Neuronal stem cell (in vitro differentiated cells): ENCODE measurements at regions not wholly inside any gene's neighbourhood (a gene's known extent, or its start where the extent isn't known, plus 50 kb on each side); places are given as distances from the start of the nearest gene placed in this dataset.

Source experiments
- DNase-seq: peaks from one replicate; pipeline ENCODE4 v3.0.0-alpha.2; 2013; ENCODE audit warnings: low spot score
- H2AFZ ChIP-seq: one replicate; pipeline ENCODE4 v1.6.1; 2013; ENCODE audit warnings: mild to moderate bottlenecking, low read length, inconsistent platforms
- H2AK5ac ChIP-seq: 2 replicates; pipeline ENCODE4 v1.6.1; 2013; ENCODE audit warnings: low read depth, mild to moderate bottlenecking, inconsistent platforms, low read length, moderate library complexity, mixed read lengths
- H2BK120ac ChIP-seq: 2 replicates; pipeline ENCODE4 v1.6.1; 2013; ENCODE audit warnings: low read depth, mild to moderate bottlenecking, inconsistent platforms, low read length, moderate library complexity, mixed read lengths
- H2BK12ac ChIP-seq: one replicate; pipeline ENCODE4 v1.6.1; 2013; ENCODE audit warnings: low read length, inconsistent platforms
- H2BK15ac ChIP-seq: 2 replicates; pipeline ENCODE4 v1.6.1; 2013; ENCODE audit warnings: mild to moderate bottlenecking, low read length, inconsistent platforms, mixed read lengths
- H2BK5ac ChIP-seq: one replicate; pipeline ENCODE4 v1.6.1; 2013; ENCODE audit warnings: inconsistent platforms, mild to moderate bottlenecking, low read length, moderate library complexity
- H3K14ac ChIP-seq: one replicate; pipeline ENCODE4 v1.6.1; 2013; ENCODE audit warnings: low read length, inconsistent platforms
- H3K18ac ChIP-seq: 2 replicates; pipeline ENCODE4 v1.6.1; 2013; ENCODE audit warnings: low read length, inconsistent platforms
- H3K23ac ChIP-seq: 2 replicates; pipeline ENCODE4 v1.6.1; 2013; ENCODE audit warnings: low read depth, mild to moderate bottlenecking, mixed read lengths, low read length, inconsistent platforms; ENCODE audit not compliant: poor library complexity
- H3K27ac ChIP-seq: replicated peaks from 3 replicates; pipeline ENCODE4 v1.5.1; 2013; ENCODE audit warnings: low read length, inconsistent platforms
- H3K27me3 ChIP-seq, 3 experiments: 2 replicates each; pipeline ENCODE4 v1.6.1; 2013; ENCODE audit warnings: low read length in 3 of 3, mild to moderate bottlenecking in 2 of 3, inconsistent platforms in 1 of 3, low read depth in 1 of 3, mixed read lengths in 1 of 3, moderate library complexity in 1 of 3; ENCODE audit not compliant: control insufficient read depth in 3 of 3, insufficient read depth in 3 of 3
- H3K36me3 ChIP-seq, 2 donors: replicated peaks in 1 of 2; 2 replicates each; pipeline ENCODE4 v1.6.1; 2013; ENCODE audit warnings: low read length in 2 of 2; ENCODE audit not compliant: control insufficient read depth in 2 of 2, insufficient read depth in 2 of 2
- H3K4ac ChIP-seq: 2 replicates; pipeline ENCODE4 v1.6.1; 2013; ENCODE audit warnings: inconsistent platforms, mild to moderate bottlenecking, low read length, moderate library complexity
- H3K4me1 ChIP-seq, 2 donors: 1 replicate in 1 of 2; 2 replicates in 1 of 2; pipeline ENCODE4 v1.6.1; 2013; ENCODE audit warnings: low read length in 2 of 2, low read depth in 1 of 2; ENCODE audit not compliant: control insufficient read depth in 2 of 2, insufficient read depth in 1 of 2
- H3K4me2 ChIP-seq: one replicate; pipeline ENCODE4 v1.6.1; 2013; ENCODE audit warnings: mild to moderate bottlenecking, low read length, inconsistent platforms; ENCODE audit not compliant: insufficient read depth, poor library complexity, severe bottlenecking
- H3K4me3 ChIP-seq, 2 donors: 2 replicates each; pipeline ENCODE4 v1.5.1; 2013; ENCODE audit warnings: low read length in 2 of 2, mild to moderate bottlenecking in 2 of 2, inconsistent platforms in 1 of 2, moderate library complexity in 1 of 2
- H3K79me1 ChIP-seq: one replicate; pipeline ENCODE4 v1.6.1; 2013; ENCODE audit warnings: low read depth, mild to moderate bottlenecking, inconsistent platforms, low read length, moderate library complexity
- H3K9ac ChIP-seq: one replicate; pipeline ENCODE4 v1.6.1; 2013; ENCODE audit warnings: mild to moderate bottlenecking, low read depth, low read length, inconsistent platforms; ENCODE audit not compliant: poor library complexity
- H3K9me3 ChIP-seq, 2 donors: replicated peaks in 1 of 2; 2 replicates each; pipeline versions ENCODE3 to v1.6.1; 2013; ENCODE audit warnings: low read length in 2 of 2, mild to moderate bottlenecking in 2 of 2, inconsistent platforms in 1 of 2, low read depth in 1 of 2, mixed read lengths in 1 of 2, moderate library complexity in 1 of 2; ENCODE audit not compliant: control insufficient read depth in 2 of 2, insufficient read depth in 1 of 2
- H4K8ac ChIP-seq: one replicate; pipeline ENCODE4 v1.6.1; 2013; ENCODE audit warnings: low read depth, mild to moderate bottlenecking, inconsistent platforms, low read length, moderate library complexity
- H4K91ac ChIP-seq: one replicate; pipeline ENCODE4 v1.6.1; 2013; ENCODE audit warnings: low read length, low read depth, mild to moderate bottlenecking, inconsistent platforms; ENCODE audit not compliant: poor library complexity
- WGBS, 2 donors: extraction: QIAGEN DNeasy Blood & Tissue Kit; methylation state at CpG; one replicate each; pipeline ENCODE4 v1.1.7; 2013; ENCODE audit warnings: missing lambda C conversion rate in 2 of 2, mixed read lengths in 1 of 2; ENCODE audit not compliant: insufficient read length in 2 of 2, insufficient replicate concordance in 1 of 2; ENCODE audit errors: extremely low coverage in 2 of 2; 5-methylcytosine and 5-hydroxymethylcytosine counted together

DNA sequence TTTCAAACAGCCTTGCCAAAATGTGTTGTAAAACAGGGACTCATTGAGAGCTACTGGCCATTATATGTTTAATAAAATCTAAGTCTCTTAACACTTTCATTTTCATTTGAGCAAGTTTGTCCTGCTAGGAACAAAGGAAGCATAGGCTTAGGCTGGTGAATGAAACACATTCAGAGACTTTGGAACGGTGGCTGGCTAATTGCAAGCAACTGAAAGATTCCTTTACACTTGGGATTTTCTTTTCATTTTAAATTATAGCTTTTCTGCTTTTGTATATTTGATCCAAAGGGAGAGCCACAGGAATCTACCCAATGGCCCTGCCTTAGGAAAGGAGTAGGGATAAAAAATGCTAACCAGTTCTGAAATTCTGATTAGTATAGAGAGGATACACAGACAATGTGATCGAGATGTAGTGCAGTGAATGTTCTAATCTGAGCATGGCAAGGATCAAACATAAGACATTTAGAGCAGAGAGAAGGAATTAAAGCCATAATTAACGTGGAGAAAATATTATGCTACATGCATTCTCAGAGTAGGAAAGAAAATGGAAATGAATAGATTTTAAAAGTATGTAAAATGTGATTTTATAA is 911.4 kb upstream of the SLC39A10 start:
- H2BK120ac ChIP-seq: no peak overlapping the region
- H3K9ac ChIP-seq: no peak overlapping the region
- no peak overlapping the region for H2BK15ac ChIP-seq
- no peaks in the 10 kb centered on the region for H3K27me3 ChIP-seq
- no peak overlapping the region for H2AK5ac ChIP-seq
- H4K8ac ChIP-seq: no peak overlapping the region
- no peak overlapping the region for H2BK12ac ChIP-seq
- H3K4me3 ChIP-seq: no peak overlapping the region
- peak; percentile 36 for DNase-seq
- H2AFZ ChIP-seq: peak overlapping the region; percentile 66
- WGBS, 2 donors: no CpG with 5 or more reads among the region's 3 CpGs
- no peak overlapping the region for H3K18ac ChIP-seq
- H3K14ac ChIP-seq: no peak overlapping the region
- no peak overlapping the region for H3K4me2 ChIP-seq
- no peaks in the 10 kb centered on the region for H3K4me1 ChIP-seq
- H3K9me3 ChIP-seq: no peaks in the 10 kb centered on the region
- H2BK5ac ChIP-seq: no peak overlapping the region
- H3K27ac ChIP-seq: peak overlapping the region; percentile 72
- H3K23ac ChIP-seq: no peak overlapping the region
- H3K36me3 ChIP-seq: no peaks in the 10 kb centered on the region
- no peak overlapping the region for H4K91ac ChIP-seq
- H3K4ac ChIP-seq: no peak overlapping the region
- H3K79me1 ChIP-seq: no peaks in the 10 kb centered on the region

DNA sequence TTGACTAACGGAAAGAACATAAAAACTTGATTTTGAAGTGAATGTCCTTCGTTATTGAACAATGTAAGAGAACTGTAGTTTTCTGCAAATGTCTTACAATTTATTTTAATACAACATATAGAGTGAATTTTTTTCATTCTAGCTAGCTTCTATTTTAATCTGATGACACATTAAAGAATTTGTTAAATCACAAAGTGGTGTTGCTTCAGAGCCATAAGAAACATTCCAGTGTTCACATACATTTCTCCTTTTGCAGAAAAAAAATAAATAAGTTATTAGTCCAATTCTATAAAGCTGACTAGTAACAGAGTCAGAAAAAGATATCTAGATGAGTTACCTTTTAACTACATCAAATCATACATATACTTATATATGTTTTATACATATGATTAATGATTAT is 914.3 kb upstream of the SLC39A10 start:
- H3K9ac ChIP-seq: no peak overlapping the region
- no peak overlapping the region for H3K18ac ChIP-seq
- no peaks in the 10 kb centered on the region for H3K27me3 ChIP-seq
- no peak overlapping the region for H3K23ac ChIP-seq
- no peak overlapping the region for H2AFZ ChIP-seq
- H2BK120ac ChIP-seq: no peak overlapping the region
- H3K27ac ChIP-seq: no peak overlapping the region
- WGBS, 2 donors: no CpG with 5 or more reads among the region's 2 CpGs
- no peak overlapping the region for H3K4me3 ChIP-seq
- no peak overlapping the region for H2BK12ac ChIP-seq
- no peaks in the 10 kb centered on the region for H3K79me1 ChIP-seq
- H2BK15ac ChIP-seq: no peak overlapping the region
- no peak overlapping the region for H4K8ac ChIP-seq
- DNase-seq: no peak
- H3K36me3 ChIP-seq: no peaks in the 10 kb centered on the region
- no peak overlapping the region for H3K14ac ChIP-seq
- no peak overlapping the region for H4K91ac ChIP-seq
- no peak overlapping the region for H3K4me2 ChIP-seq
- H3K4me1 ChIP-seq: no peaks in the 10 kb centered on the region
- no peak overlapping the region for H3K4ac ChIP-seq
- no peak overlapping the region for H2BK5ac ChIP-seq
- H3K9me3 ChIP-seq: no peaks in the 10 kb centered on the region
- no peak overlapping the region for H2AK5ac ChIP-seq

DNA sequence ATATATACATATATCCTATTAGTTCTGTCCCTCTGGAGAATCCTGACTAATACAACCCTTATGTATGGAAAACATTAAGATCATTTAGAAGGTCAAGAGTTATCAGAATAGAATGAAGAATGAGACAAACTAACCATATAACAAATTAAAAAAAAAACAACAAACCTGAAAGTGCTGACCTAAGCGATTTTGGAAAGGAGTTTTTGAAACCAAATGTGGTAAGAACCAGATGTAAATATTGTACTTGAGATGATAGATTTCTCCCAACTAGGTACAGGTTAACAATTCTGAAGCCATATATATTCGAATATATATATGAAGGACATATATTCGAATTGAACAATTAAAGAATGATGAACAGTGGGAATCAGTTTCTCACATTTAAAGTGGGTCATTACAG is 917.8 kb upstream of the SLC39A10 start:
- no CpG with 5 or more reads among the region's 3 CpGs for WGBS, 2 donors
- H2AK5ac ChIP-seq: no peak overlapping the region

DNA sequence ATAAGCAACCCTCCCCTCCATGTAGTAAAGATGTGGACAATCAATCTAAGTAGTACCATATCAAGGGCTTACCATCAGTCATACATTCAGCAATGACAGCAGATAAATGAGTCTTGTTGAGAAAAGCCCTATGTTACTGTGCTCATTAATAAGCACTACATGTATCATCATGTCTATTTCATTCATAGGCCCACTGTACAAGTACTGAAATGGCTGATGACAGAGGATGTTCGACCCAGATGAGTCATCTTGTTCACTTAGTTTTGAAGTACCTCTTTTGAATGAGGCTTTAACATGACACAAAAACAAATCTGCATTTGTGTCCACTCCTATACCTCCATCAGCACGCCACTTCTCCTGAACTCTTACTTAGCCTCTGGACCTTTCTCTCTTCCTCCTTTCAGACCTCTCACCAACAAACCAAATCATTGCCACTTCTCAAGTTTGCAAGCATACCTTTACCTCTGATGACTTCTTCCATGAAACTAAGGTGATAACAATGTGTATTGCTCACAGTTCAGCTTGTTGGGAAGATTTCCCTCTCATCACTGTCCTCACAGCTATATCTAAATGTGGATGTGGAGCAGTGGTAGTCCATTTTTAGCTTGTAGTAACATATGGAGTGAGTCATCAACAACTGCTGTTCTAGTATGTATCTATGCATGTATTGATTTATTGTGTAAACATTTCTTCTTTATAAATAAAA is 921.0 kb upstream of the SLC39A10 start:
- Histone ChIP-seq H3K27ac (no peak overlapping the region), H3K18ac (no peak overlapping the region), H3K4me2 (no peak overlapping the region), H4K8ac (no peak overlapping the region), H2BK5ac (no peak overlapping the region), H2AFZ (no peak overlapping the region), H3K23ac (no peak overlapping the region), H4K91ac (no peak overlapping the region), H3K4me3 (no peak overlapping the region), H2BK15ac (no peak overlapping the region), H3K79me1 (no peaks in the 10 kb centered on the region), H2AK5ac (no peak overlapping the region), H3K9me3 (no peaks in the 10 kb centered on the region), H3K36me3 (no peaks in the 10 kb centered on the region), H3K4me1 (no peaks in the 10 kb centered on the region), H3K27me3 (no peaks in the 10 kb centered on the region), H3K4ac (no peak overlapping the region), H3K14ac (no peak overlapping the region), H3K9ac (no peak overlapping the region), H2BK120ac (no peak overlapping the region), H2BK12ac (no peak overlapping the region)
- no CpG with 5 or more reads among the region's 2 CpGs for WGBS, 2 donors
- no peak for DNase-seq

More for the DNA sequence above, 917.8 kb upstream of the SLC39A10 start:
- H4K91ac ChIP-seq: no peak overlapping the region
- H3K23ac ChIP-seq: no peak overlapping the region
- H3K79me1 ChIP-seq: no peaks in the 10 kb centered on the region
- no peak overlapping the region for H3K4me3 ChIP-seq
- H3K36me3 ChIP-seq: no peaks in the 10 kb centered on the region
- H2BK120ac ChIP-seq: no peak overlapping the region
- H3K9ac ChIP-seq: no peak overlapping the region
- DNase-seq: no peak
- H3K27ac ChIP-seq: no peak overlapping the region
- H3K4me2 ChIP-seq: no peak overlapping the region
- H3K9me3 ChIP-seq: no peaks in the 10 kb centered on the region
- H3K27me3 ChIP-seq: no peaks in the 10 kb centered on the region
- H2BK12ac ChIP-seq: no peak overlapping the region
- no peak overlapping the region for H2BK5ac ChIP-seq
- no peak overlapping the region for H2AFZ ChIP-seq
- no peak overlapping the region for H3K14ac ChIP-seq
- no peak overlapping the region for H3K18ac ChIP-seq
- no peak overlapping the region for H3K4ac ChIP-seq
- H4K8ac ChIP-seq: no peak overlapping the region
- H3K4me1 ChIP-seq: no peaks in the 10 kb centered on the region
- H2BK15ac ChIP-seq: no peak overlapping the region
